SK-N-SH treated with all-trans-retinoic acid at 6 μM for 48 hours (cell line): ENCODE measurements at regions not wholly inside any gene's neighbourhood (a gene's known extent, or its start where the extent isn't known, plus 50 kb on each side); places are given as distances from the start of the nearest gene placed in this dataset.

Experiments used
- ATAC-seq: fragments of 200-7000 bp; cut with Tn5 transposase; 3 replicates; pipeline ENCODE4 v1.9.1; 2020; ENCODE audit warnings: mild to moderate bottlenecking, moderate library complexity
- ARNTL ChIP-seq: fragments of 450-650 bp; formaldehyde crosslinking; IDR thresholded peaks from 2 replicates; pipeline ENCODE4 v1.5.0; 2020; ENCODE audit warnings: low read depth, mild to moderate bottlenecking, moderate library complexity, borderline replicate concordance
- CSDC2 ChIP-seq: fragments of 250-450 bp; sonication (Bioruptor Pico); IDR thresholded peaks from 2 replicates; pipeline ENCODE4 v1.5.0; 2020; ENCODE audit warnings: mild to moderate bottlenecking, moderate library complexity
- ESRRG ChIP-seq: fragments of 250-450 bp; sonication (Bioruptor Pico); IDR thresholded peaks from 2 replicates; pipeline ENCODE4 v1.6.1; 2021; ENCODE audit warnings: mild to moderate bottlenecking
- GLIS3 ChIP-seq: fragments of 250-450 bp; sonication (Bioruptor Pico); IDR thresholded peaks from 2 replicates; pipeline ENCODE4 v1.5.0; 2020; ENCODE audit warnings: mild to moderate bottlenecking, moderate library complexity
- ISL1 ChIP-seq: fragments of 250-450 bp; sonication (Bioruptor Pico); IDR thresholded peaks from 2 replicates; pipeline ENCODE4 v2.1.2; 2022; ENCODE audit warnings: mild to moderate bottlenecking, moderate library complexity
- OSR1 ChIP-seq: fragments of 250-450 bp; sonication (Bioruptor Pico); IDR thresholded peaks from 2 replicates; pipeline ENCODE4 v1.8.0; 2022; ENCODE audit warnings: moderate library complexity, mild to moderate bottlenecking, inconsistent platforms
- PPARA ChIP-seq: fragments of 250-450 bp; sonication (Bioruptor Pico); IDR thresholded peaks from 2 replicates; pipeline ENCODE4 v1.5.0; 2020; ENCODE audit warnings: mild to moderate bottlenecking, borderline replicate concordance
- RARB ChIP-seq: fragments of 250-450 bp; sonication (Bioruptor Pico); IDR thresholded peaks from 2 replicates; pipeline ENCODE4 v1.8.0; 2021; ENCODE audit warnings: mild to moderate bottlenecking, moderate library complexity
- TCF4 ChIP-seq: fragments of 250-450 bp; sonication (Bioruptor Pico); IDR thresholded peaks from 2 replicates; pipeline ENCODE4 v1.8.0; 2021; ENCODE audit warnings: mild to moderate bottlenecking, moderate library complexity, borderline replicate concordance
- TOX ChIP-seq: fragments of 250-450 bp; sonication (Bioruptor Pico); IDR thresholded peaks from 2 replicates; pipeline ENCODE4 v1.8.0; 2021; ENCODE audit warnings: mild to moderate bottlenecking, moderate library complexity, borderline replicate concordance
- ZC3H10 ChIP-seq: fragments of 250-450 bp; sonication (Bioruptor Pico); IDR thresholded peaks from 2 replicates; pipeline ENCODE4 v1.5.1; 2021; ENCODE audit warnings: mild to moderate bottlenecking, moderate library complexity
- ZNF70 ChIP-seq: fragments of 450-650 bp; formaldehyde crosslinking; IDR thresholded peaks from 2 replicates; pipeline ENCODE4 v1.5.0; 2020; ENCODE audit warnings: mild to moderate bottlenecking, moderate library complexity
- ZNF8 ChIP-seq: fragments of 450-650 bp; formaldehyde crosslinking; IDR thresholded peaks from 2 replicates; pipeline ENCODE4 v1.5.0; 2020; ENCODE audit warnings: mild to moderate bottlenecking, moderate library complexity
- TF ChIP-seq, protein P1 (sequence below): fragments of 250-450 bp; sonication (Bioruptor Pico); IDR thresholded peaks from 2 replicates; pipeline ENCODE4 v1.8.0; 2020; ENCODE audit warnings: mild to moderate bottlenecking, moderate library complexity, borderline replicate concordance
- TF ChIP-seq, protein P2 (sequence below): fragments of 250-450 bp; sonication (Bioruptor Pico); IDR thresholded peaks from 2 replicates; pipeline ENCODE4 v1.8.0; 2021; ENCODE audit warnings: low read depth, mild to moderate bottlenecking, moderate library complexity, borderline replicate concordance
- TF ChIP-seq, protein P3 (sequence below): fragments of 250-450 bp; sonication (Bioruptor Pico); IDR thresholded peaks from 2 replicates; pipeline ENCODE4 v1.5.1; 2021; ENCODE audit warnings: mild to moderate bottlenecking, moderate library complexity
- TF ChIP-seq, protein P4 (sequence below): fragments of 250-450 bp; sonication (Bioruptor Pico); IDR thresholded peaks from 2 replicates; pipeline ENCODE4 v1.5.1; 2020; ENCODE audit warnings: low read depth, mild to moderate bottlenecking, moderate library complexity

DNA sequence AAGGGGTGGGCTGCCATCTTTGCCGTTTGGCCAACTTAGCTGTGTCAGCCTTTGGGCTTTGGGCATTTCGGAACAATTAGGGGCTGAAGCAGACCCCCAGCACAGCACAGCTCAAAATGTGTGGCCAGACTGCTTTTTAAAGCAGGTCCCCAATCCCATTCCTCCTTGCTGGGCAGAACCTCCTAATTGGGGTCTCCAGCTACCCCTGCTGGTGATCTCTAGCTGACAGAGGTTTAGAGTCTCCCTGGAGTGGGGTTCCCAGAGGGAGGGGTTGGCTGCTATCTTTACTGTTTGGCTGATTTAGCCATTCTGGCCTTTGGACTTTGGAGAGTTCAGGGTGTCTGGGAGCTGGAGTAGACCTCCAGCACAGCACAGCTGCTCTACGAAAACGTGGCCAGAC, 71.5 kb upstream of the LHCGR start (continued):
- TF ChIP-seq, protein P1, sequence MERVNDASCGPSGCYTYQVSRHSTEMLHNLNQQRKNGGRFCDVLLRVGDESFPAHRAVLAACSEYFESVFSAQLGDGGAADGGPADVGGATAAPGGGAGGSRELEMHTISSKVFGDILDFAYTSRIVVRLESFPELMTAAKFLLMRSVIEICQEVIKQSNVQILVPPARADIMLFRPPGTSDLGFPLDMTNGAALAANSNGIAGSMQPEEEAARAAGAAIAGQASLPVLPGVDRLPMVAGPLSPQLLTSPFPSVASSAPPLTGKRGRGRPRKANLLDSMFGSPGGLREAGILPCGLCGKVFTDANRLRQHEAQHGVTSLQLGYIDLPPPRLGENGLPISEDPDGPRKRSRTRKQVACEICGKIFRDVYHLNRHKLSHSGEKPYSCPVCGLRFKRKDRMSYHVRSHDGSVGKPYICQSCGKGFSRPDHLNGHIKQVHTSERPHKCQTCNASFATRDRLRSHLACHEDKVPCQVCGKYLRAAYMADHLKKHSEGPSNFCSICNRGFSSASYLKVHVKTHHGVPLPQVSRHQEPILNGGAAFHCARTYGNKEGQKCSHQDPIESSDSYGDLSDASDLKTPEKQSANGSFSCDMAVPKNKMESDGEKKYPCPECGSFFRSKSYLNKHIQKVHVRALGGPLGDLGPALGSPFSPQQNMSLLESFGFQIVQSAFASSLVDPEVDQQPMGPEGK: no peak
- no peak for TF ChIP-seq TCF4
- TF ChIP-seq ZC3H10: no peak
- TF ChIP-seq, protein P2, sequence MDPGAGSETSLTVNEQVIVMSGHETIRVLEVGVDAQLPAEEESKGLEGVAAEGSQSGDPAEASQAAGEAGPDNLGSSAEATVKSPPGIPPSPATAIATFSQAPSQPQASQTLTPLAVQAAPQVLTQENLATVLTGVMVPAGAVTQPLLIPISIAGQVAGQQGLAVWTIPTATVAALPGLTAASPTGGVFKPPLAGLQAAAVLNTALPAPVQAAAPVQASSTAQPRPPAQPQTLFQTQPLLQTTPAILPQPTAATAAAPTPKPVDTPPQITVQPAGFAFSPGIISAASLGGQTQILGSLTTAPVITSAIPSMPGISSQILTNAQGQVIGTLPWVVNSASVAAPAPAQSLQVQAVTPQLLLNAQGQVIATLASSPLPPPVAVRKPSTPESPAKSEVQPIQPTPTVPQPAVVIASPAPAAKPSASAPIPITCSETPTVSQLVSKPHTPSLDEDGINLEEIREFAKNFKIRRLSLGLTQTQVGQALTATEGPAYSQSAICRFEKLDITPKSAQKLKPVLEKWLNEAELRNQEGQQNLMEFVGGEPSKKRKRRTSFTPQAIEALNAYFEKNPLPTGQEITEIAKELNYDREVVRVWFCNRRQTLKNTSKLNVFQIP: no peak
- TF ChIP-seq ISL1 (CRISPR knock-in tag): no peak
- TF ChIP-seq GLIS3 (CRISPR knock-in tag): no peak
- TF ChIP-seq RARB (CRISPR knock-in tag): no peak
- TF ChIP-seq ESRRG (CRISPR knock-in tag): no peak
- TF ChIP-seq, protein P3, sequence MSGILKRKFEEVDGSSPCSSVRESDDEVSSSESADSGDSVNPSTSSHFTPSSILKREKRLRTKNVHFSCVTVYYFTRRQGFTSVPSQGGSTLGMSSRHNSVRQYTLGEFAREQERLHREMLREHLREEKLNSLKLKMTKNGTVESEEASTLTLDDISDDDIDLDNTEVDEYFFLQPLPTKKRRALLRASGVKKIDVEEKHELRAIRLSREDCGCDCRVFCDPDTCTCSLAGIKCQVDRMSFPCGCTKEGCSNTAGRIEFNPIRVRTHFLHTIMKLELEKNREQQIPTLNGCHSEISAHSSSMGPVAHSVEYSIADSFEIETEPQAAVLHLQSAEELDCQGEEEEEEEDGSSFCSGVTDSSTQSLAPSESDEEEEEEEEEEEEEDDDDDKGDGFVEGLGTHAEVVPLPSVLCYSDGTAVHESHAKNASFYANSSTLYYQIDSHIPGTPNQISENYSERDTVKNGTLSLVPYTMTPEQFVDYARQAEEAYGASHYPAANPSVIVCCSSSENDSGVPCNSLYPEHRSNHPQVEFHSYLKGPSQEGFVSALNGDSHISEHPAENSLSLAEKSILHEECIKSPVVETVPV (CRISPR knock-in tag): no peak
- TF ChIP-seq CSDC2: no peak

DNA sequence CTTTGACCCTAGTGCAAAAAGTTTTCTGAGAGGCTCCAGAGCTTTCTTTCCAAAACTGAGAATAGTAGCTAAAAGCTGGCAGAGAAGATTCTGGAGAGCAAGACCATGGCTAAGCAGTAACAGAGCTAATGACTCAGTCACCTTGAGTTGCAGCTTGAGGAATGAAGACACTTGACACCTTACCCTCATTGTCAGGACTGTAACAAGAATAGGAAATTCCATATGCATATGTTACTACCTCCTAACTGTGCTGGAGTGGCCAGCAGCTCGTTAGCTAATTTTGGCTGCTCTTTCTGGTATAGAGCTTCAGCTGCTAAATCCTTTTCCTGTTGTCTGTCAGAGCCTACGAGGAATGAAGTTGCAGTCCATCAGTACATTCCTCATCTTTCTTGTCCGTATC, 68.6 kb upstream of the LHCGR start:
- no peak for ATAC-seq
- TF ChIP-seq ARNTL (CRISPR knock-in tag) (no peak), TOX (CRISPR knock-in tag) (no peak), ZNF8 (CRISPR knock-in tag) (no peak), ZC3H10 (no peak), PPARA (CRISPR knock-in tag) (no peak)
- TF ChIP-seq, protein P1: no peak
- TF ChIP-seq, protein P4, sequence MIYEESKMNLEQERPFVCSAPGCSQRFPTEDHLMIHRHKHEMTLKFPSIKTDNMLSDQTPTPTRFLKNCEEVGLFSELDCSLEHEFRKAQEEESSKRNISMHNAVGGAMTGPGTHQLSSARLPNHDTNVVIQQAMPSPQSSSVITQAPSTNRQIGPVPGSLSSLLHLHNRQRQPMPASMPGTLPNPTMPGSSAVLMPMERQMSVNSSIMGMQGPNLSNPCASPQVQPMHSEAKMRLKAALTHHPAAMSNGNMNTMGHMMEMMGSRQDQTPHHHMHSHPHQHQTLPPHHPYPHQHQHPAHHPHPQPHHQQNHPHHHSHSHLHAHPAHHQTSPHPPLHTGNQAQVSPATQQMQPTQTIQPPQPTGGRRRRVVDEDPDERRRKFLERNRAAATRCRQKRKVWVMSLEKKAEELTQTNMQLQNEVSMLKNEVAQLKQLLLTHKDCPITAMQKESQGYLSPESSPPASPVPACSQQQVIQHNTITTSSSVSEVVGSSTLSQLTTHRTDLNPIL (CRISPR knock-in tag): no peak
- TF ChIP-seq, protein P3 (CRISPR knock-in tag): no peak

DNA sequence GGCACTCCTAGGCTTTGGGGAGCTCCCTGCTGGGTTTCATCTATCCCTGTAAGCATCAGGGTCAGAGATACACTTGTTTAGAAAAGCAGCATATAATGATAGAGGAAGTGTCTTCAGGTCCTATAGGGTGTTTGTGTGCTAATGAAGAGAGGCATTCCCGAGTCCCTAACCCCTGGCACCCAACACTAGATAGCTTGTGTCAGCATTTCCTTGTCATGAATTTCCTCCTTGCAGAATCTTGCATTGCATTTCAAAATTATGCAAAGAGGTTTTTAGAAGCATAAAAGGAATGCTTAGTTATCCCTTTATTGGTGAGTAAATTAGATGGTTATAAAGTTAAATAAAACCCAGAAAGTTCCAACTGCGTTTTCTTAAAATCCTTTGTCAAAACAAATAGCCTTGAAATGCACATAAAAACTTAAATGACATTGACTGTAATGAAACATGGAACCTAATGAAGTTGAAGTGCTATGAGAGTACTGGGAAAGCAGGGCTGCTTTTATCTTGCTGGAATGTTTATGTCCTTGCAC, 63.7 kb upstream of the LHCGR start:
- ATAC-seq: no peak
- no peak for TF ChIP-seq ESRRG (CRISPR knock-in tag)
- TF ChIP-seq, protein P2: no peak
- TF ChIP-seq, protein P3 (CRISPR knock-in tag): no peak
- no peak for TF ChIP-seq CSDC2
- TF ChIP-seq, protein P1: no peak
- no peak for TF ChIP-seq ZNF70 (CRISPR knock-in tag)
- TF ChIP-seq OSR1 (CRISPR knock-in tag): no peak
- no peak for TF ChIP-seq TOX (CRISPR knock-in tag)
